ENCODE measurements at regions not wholly inside any gene's neighbourhood (a gene's known extent, or its start where the extent isn't known, plus 50 kb on each side); places are given as distances from the start of the nearest gene placed in this dataset.

DNA sequence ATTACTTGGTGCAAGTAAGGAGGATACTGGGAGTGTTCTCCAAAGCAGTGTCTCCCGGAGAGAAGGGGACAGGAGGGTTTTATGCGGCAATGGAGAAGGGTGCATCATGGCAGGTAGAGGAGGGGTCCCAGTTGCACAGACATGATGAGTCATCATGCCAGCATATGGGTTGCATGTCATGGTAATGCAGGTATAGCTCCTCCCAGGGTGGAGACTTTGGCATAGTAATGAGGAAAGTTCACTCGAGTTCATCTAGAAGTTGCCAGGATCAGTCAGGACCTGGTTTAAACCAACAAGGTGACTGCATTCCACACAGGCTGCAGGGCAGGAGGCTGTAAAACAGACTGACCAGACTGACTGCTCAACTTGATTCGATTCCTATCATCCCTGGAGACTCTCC, 355.7 kb upstream of the DUSP10 start:
- DNase-seq, result no peak

DNA sequence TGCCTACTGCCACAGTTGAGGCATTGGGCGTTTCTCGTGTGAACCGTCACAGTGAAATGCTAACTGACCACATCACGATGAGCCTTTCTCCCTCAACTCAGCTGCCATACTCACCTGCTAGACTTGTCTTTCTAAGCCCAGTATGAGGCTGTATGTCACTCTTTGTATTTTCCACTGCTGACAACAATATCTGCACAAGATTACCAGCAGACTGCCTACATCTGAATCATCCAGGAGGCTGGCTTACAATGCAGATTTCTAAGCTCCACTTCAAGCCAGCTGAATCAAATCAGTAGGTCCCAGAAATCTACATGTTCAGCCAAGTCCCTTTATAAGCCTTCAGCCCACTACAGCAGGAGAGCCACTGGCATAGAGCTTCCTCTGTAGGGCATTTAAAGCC, 355.0 kb upstream of the DUSP10 start:
- peak; percentile 21 for DNase-seq

DNA sequence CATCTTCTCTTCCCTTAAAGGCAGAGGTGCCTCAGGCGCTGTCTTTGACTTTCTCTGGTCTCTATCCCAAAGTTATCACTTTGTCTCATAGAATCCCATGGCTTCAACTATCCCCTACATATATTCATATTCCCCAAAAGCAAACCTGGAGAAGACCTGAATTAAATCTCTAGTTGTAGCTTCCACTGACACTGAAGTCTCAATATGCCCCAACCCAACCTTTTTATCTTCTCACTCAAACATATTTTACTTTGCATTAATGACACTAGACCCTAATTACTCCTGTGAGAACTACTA, 354.5 kb upstream of the DUSP10 start:
- no peak for DNase-seq

DNA sequence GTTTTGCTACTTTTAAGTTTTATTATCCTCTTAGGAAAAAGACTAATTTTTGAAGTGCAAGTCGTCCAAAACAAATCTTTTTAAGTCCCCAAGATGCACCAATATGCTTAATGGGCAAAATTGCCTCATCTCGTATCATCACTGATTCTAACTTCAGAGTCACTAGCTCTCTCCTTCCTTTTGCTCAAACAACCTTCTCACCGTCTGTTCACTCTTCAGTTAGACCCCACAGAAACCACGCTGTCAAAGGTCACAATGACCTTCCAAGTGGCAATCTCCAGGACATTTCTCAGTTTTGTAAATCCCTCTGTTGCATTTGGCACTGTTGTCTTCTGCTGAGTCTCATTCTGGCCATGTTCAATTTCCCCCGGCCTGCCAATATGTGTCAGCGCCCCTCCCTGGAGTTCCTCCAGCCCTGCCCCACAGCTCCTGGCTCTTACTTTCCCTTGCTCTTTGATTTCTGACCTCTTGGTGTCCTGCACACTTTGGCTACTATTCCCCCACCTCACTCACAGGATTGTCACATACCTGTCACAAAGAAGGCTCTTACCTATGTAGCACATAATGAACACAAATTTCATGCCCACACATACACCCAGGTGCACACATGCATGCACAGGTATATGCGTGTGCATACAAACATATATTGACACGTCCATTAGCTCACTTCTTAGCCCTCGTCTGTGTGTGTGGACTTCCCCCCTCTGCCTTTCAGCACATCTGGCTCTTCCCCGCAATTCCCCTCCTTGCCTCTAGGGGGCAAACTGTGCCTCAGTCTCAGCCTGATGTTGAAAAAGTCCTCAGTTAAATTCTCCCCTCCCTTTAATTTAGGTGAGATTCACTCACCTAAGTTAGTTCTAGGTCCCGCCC, 354.0 kb upstream of the DUSP10 start:
- DNase-seq, result no peak

DNA sequence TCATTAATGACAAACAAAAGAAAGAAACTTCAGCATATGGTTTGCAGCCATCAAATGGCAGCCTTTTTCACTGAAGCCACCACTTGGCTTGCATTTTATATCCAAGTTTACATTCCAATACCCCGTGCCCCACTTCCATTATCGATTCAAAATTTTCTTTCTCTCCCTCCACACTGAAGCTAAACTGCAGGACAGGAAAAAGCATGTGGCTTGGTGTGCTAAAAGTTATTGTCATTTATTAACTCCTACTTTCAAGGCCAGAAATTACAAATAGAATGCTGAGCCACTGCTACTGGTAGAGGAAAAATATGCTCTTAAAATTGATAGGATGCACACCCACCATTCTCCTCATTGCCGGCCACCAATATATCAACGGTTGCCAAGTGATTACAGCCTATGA, 351.6 kb upstream of the DUSP10 start:
- DNase-seq, result no peak

DNA sequence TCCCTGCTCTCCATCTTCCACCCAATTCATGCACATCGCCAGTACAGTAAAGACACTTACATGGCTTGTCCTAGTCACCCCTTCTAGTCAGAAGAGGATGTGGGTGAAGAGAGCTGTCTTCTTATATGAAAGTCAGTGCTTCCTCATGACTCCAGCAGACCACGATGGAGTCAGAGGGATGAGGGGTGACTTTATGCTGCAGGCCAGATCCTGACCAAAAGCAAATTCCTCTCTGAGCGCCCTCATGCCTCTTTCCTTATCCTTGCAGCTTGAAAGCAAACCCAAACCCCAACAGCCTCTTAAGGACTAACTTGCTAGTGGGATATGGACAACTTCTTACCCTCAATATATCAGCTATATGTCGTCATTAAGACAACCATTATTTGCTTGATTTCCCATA, 348.2 kb upstream of the DUSP10 start:
- peak; percentile 83 for DNase-seq

DNA sequence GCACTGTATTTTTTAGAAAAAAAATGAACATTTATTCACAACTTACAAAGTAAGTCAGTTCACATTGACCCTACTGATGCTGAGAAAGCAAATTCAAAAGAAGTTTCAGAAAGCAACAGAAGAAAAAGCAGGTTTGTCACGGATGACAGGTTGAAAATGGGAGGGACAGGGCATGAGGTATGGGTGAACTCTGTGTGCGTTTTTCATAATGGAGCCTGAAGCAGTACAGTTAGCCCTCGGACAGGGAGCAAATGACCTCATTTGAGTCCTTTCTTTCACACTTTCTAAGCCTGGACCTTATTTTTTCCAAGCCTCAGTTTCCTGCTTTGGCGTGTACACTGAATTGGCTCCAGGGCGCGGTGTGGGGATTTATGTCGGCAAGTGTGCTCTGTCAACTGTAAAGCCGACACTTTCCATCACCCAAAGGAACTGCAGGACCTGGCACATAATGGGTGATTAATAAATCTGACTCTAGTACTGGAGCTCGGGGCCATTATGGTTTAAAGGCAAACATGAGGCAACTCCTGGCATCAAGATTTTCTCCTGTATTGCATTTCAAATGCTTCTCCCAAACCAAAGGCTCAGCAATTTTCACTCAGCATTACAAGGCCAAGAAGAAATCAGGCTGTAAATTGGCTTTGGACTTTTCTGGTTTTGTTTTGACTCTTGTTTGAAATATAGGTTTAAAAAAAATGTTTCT, 345.5 kb upstream of the DUSP10 start:
- no peak for DNase-seq

DNA sequence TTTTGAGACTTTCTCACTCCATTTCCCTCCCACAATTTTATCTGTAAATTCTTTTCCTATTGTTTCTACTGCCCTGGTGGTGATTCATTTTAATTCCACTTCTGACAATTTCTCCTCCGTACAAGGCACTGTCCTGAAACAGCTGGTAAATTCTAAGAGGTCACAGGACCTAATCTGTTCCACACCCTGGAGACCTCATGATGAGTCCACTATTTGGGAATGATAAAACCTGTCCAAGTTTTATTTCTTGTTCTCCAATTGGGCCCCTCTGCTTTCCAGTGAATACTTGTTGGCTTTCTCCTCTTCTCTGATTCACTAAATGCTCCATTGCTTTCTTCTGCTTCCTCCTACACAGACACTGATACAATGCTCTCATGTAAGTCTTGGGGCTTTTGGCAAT, 343.1 kb upstream of the DUSP10 start:
- DNase-seq, result peak; percentile 84

DNA sequence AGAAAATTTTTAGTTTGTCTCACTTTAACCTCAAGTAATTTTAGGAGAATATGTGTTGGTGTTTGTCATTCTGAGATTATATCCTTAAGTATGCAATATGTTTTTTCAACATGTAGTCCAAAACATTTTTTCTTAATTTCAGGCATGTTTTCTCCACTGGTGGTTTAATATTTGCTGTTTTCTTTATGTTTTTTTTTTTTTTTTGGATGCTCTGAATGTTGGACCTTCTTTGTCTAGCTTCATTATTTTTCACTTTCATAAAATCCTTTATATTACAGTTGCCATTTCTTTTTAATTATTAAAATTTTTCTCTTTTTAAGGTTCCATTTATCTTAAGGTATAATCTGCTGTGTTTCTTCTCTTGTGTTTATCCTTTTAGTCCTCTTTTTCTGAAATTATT, 342.2 kb upstream of the DUSP10 start:
- DNase-seq, result no peak

DNA sequence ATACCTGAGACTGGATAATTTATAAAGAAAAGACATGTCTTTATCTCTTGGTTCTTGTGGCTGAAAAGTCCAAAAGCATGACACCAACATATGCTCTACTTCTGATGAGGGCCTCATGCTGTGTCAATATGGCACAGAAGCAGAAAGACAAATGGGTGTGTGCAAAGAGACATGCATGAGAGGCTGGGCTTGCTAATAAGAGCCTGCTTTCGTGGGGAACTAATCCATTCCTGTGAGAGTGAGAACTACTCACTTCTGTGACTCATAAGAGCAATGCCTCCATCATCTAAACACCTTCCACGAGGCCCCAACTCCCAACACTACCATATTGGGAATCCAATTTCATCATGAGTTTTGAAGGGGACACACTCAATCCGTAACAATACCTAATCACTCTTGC, 340.0 kb upstream of the DUSP10 start:
- DNase-seq, result no peak

DNA sequence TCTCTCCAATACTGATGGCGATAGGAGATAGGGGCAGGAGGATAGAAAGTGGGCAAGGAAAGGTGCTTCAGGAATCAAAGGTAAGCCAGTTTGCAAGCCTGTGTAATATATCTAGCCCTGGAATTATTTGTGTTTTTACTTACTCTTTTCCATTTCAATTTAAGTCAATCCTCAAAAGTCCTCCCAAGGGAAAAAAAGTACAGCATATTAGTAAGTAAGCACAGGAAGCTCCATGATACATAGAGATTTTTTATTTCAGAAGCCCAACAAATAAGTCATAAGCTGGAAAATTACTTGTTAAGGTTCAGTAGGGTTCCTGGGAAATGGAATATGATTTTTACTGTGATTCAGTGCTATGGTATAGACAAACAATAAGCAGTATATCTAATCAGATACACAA, 337.7 kb upstream of the DUSP10 start:
- peak; percentile 37 for DNase-seq

DNA sequence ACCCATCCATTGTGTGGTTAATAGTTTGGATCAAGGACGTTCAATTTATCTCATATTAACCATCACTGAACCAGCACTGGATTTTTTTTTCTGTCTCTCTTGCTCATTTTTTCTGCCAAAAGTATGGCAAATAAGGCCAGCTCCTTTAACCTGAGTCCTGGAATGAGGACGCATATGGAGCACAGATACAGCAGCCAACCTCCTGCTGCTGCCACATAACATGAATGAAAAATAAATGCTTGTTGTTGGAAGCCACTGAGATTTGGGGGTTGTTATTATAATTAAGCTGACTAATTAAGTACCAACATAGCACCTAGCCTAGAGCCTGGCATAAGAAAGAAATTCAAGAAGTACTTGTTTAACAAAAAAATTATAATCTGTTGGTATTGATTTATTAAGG, 335.3 kb upstream of the DUSP10 start:
- no peak for DNase-seq

DNA sequence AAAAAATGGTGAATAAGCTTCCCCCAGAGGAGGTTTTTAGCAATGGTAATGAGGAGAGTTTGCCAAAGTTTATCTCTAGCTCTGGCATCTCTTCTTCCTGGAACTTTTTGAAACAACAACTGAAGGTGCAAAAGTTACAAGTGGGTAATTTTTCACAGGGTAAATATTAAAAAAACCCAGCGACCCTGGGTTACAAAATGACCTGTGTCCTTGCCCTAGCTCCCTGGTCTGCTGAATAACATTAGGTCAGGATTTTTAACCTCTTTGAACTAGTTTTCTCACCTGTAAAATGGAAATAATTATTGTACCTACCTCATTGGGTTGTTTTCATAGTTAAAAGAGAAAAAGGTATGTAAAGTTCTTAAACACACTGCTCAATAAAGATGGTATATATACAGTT, 332.4 kb upstream of the DUSP10 start:
- DNase-seq, result no peak

DNA sequence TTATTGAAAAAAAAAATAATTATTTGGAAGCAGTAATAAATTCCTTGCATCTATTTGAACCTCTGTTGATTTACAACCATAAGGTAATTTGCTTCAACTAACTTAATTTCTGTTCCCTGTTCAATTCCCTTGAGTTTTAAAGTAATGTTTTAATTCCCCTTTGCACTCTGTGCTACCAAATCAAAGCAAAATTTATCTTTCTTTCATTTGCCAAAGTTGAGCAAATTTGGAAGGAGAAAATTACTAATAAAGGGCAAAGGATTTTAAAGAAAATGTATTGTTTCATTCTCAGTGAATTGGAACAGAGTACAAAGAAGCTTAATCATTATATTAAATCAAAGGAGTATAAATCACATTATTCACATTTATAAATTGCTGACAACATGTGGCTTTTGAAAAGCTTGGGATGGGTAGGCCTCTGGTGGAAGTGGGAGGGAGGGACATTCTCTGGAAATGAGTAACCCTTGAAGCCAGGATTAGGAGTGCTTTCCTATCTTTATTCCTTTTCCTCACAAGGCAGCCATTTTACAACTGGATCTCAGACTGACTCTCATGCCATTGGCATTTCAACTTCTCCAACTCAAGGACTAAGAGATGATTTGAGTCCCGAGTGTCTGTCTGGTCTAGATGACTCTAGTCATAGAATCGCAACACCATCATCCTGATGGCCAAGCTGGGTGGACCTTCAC, 331.6 kb upstream of the DUSP10 start:
- DNase-seq, result peak; percentile 97

DNA sequence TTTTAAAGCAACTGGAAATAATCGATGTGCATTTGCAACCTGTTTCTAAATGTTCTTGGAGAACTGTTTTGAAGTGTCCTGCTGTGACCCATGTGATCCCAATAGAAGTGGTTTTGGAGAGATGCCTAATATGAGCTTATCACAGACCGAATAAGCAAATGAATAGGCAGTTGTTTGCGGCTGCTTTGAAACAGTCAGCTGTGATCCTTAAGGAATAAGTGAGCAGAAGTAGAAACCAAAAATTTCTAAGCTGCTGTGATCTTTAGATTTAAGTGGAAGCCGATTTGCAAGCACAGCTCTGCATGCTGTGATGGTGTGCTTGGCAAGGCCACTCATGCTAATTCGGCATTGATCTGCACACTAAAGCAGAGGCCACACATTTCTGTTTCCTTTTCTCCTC, 329.5 kb upstream of the DUSP10 start:
- peak; percentile 34 for DNase-seq

DNA sequence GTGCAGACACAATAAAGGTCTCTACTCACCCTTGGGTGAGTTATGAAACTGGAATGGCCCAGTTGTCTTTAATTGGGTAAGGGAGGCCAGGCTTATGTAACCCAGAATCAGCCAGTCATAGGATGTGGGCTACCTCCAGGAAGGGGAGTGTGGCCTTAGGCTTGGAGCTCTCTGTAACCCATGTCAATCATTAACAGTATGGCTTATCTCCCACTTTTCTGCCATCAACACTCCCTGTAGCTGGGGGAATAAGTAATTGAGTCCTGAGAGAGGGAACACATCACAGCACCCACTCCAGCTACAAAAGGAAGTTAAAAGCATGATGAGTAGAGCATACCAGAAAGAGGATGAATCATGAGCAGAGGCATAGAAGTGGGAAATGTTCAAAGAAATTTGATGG, 327.0 kb upstream of the DUSP10 start:
- DNase-seq, result peak; percentile 41

DNA sequence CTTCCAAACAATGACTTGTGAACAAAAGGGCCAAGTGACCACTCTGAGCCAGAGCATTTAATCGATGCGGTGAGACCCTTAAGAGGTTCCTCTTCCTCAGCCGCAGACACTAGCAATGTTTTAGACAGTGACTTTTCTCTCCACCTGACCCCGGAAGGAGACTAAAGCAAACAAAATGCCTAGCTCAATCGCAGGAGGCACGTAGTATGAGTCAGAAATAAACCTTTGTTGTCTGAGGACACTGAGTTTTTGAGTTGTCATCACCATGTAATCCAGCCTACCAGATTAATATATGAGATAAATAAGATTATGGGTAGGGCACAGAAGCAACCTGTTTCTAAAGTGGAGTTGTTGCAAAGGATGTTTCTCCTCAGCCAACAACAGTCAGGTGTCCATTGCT, 326.2 kb upstream of the DUSP10 start:
- no peak for DNase-seq

DNA sequence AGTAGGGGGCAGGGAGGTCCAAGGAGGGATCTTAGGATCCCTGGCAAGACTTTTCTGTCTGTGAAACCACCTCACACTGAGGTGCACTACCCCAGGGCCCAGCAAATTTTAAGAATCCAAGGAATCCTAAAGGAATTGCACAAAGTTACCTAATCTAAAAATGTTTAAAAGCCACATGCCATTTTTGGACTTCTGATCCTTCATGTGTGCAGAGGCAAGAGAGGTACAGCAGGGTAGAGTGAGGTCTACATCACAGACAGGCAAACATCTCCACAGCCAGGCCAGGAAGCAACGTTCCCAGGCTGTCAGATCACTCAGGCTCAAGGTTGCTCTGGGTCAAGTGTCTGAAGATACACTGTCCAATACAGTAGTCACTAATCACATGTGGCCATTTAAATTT, 324.6 kb upstream of the DUSP10 start:
- DNase-seq, result no peak

DNA sequence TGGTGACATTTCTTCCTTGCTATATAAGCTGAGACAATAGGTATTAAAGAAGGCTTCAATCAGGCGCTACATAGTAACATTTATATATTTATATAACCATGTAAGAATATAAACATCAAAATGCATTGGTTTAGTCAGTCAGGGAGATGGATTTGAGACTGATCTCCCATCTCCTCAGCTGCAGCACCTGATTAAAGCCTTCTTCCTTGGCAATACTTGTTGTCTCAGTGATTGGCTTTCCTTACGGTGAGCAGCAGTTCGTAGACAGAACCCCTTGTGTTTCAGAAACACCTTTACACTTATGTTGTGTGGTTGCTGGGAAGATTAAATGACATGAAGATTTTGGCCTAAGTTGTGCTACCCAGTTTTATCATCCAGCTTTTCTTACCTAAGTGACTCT, 323.3 kb upstream of the DUSP10 start:
- no peak for DNase-seq

DNA sequence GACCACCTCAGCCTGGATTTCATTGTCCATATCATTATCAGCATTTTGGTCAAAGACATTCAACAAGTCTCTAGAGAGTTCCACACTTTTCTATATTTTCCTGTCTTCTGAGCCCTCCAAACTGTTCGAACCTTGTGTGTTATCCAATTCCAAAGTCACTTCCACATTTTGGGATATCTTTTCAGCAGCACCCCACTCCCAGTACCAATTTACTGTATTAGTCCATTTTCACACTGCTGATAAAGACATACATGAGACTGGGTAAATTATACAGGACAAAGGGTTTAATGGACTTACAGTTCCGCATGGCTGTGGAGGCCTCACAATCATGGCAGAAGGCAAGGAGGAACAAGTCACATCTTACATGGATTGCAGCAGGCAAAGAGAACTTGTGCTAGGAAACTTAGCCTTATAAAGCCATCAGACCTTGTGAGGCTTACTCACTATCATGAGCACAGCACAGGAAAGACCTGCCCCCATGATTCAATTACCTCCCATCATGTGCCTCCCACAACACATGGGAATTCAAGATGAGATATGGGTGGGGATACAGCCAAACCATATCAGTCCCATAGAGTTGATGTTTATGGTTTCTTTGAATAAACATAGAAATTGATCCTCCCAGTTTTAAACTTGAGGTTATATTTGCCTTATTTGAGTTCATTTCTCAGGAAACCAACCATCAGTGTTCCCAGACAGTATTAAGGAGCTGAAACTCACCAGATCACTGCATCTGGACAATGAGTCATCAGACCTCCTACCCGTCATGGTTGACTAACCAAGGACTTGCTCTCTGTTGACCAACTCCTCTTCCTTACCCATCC, 322.7 kb upstream of the DUSP10 start:
- DNase-seq, result peak; percentile 44

DNA sequence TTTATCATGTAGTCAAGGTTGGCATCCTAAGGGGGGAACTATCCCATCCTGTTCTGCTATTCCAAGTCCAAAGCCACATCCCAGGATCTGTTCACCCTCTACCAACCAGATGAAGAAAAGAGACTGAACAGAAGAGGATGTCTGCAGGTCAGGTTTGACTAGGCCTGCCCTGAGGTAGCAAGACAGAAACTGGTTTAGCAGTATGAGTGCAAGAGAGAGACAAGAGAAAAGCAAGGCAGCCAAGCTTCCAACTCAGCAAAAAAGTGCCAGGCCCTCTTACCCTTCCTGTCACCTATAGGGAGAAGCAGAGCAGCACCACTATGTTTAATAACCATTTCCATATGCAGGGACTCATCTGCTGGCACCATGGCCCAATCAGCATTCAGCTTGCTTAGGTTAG, 320.8 kb upstream of the DUSP10 start:
- no peak for DNase-seq

DNA sequence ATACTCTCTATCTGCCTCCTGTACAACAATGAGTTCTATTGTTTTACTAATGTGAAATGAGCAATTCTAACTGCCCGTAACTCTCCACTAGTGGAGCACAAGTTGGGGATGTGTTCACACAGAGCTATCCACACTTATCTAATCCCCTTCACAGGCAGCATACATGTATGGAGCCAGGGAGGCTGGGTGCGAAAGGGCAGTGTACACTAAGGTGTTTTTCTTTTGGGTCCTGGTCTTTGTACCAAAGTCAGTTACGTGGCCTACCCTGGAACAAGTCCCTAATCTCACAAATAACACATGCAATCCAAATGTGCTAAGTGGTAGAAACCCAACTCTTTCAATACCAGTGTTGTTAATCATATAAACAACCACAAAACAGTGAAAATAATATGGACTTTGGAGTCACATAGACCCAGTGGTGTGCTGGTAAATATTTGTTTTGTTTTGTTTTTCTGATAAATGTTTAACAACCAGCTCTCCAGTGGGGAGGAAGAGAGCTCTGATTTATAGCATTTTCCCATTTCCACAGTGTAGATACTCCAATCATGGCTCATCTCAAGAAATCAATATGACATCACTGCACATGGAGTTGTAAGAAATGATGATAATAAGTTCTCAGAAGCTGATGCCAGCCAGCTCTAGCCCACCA, 319.9 kb upstream of the DUSP10 start:
- DNase-seq, result no peak

Data from fibroblast of upper back skin (primary cell).